Endometrial microvascular endothelial cells (primary cell): ENCODE measurements at regions not wholly inside any gene's neighbourhood (a gene's known extent, or its start where the extent isn't known, plus 50 kb on each side); places are given as distances from the start of the nearest gene placed in this dataset.

Source experiments
- in situ Hi-C: cut with HindIII; loops from 2 replicates; pipeline ENCODE4 v1.10.0; 2017; ENCODE audit warnings: low sequenced_read_pairs, low pct_unique_long_range_greater_than_20kb; ENCODE audit errors: inconsistent ontology term

DNA sequence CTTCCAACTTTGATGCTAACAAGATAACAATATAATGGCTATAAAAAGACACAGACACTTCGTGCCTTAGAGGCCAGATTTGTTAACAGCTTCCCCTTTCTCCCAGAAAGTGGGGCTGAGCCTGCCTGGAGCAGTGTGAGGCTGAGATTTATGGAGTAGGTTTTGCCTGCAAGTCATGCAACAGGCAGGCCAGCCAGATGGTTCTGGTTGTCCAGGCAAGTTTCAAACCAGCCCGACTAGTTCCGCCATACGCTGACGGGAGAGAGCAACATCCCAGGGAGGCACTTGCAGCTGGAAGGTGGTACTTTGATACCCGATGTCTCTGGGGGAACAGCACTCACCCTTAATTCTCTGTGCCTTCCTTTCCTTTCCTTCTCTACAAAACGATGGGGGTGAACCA is 81.3 kb upstream of the NAA20 start:
- in situ Hi-C loops = no loop called here

GRCh38 chr20:19936466-19937200 is 80.5 kb upstream of the NAA20 start:
- in situ Hi-C loops = no loop called here

DNA sequence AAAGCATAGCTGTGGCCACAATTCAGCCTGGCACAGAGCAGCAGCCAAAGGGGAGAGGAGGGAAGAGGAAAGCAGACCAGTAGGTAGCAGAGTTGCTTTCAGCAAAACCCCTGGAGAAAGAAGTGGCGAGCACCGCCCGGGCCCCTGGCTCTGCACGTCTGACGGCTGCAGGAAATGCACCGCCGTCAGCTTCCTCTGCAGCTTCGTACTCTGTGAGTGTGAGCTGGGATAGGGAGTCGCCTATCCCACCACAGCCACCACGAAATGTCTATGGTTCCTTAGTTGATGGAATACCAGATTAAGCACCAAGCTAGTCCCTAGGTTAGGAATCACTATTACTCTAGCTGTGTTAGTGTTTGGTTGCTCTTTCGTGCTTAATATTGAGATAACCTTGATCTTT is 79.9 kb upstream of the NAA20 start:
- in situ Hi-C loops = no loop called here

- in situ Hi-C loops = no loop called here
Observed at GRCh38 chr20:19937651-19938420, 79.3 kb upstream of the NAA20 start.

- in situ Hi-C loops = no loop called here
Observed at GRCh38 chr20:19938421-19939090, 78.6 kb upstream of the NAA20 start.

DNA sequence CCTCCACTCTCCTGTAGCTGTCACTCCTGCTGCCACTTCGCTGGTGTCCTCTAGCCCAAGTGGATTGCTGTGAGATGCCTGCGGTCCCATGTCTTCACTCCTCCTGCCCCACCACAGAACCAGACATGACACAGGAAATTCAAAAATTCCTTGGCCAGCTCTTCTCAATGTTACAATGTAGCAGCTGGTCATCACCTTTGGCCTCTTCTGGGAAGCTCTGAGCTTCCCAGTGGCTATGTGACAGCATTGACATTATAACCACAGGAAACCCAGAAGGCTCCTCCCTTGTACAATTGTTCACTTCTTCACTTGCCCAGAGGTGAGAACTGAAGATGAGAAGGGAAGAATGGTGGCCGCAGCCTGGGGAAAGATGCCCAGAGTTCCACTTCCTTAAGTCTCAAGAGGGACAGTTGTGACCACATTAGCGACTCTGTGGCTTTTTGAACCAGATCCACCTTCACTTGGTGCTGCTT is 76.1 kb upstream of the NAA20 start:
- in situ Hi-C loops = no loop called here

DNA sequence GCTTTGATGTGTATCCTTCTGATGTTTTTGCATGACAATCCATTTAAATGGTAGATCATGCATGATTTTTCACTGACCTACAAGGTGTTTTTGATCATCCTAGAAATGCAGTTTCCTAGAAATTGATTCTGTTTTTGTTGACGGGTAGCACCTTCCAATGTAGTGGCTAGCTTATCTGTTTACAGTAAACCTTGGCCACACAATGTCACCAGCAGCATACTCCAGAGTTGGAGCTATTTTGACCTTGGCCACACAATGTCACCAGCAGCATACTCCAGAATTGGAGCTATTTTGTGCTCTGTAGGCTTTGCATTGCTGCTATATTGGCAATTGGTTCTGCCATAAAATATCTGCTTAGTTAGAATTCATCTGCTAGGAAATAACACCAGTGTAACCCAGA is 74.6 kb upstream of the NAA20 start:
- in situ Hi-C loops = no loop called here

- in situ Hi-C loops = no loop called here
Observed at GRCh38 chr20:19943061-19943521, 74.1 kb upstream of the NAA20 start.

- in situ Hi-C loops = no loop called here
Observed at GRCh38 chr20:19944772-19945459, 72.2 kb upstream of the NAA20 start.

GRCh38 chr20:19945732-19946670 is 71.2 kb upstream of the NAA20 start:
- in situ Hi-C loops = no loop called here

- in situ Hi-C loops = no loop called here
Observed at GRCh38 chr20:19947611-19948264, 69.4 kb upstream of the NAA20 start.

- in situ Hi-C loops = no loop called here
Observed at GRCh38 chr20:19949195-19949867, 67.8 kb upstream of the NAA20 start.

- in situ Hi-C loops = no loop called here
Observed at GRCh38 chr20:19950042-19950441, 67.1 kb upstream of the NAA20 start.

DNA sequence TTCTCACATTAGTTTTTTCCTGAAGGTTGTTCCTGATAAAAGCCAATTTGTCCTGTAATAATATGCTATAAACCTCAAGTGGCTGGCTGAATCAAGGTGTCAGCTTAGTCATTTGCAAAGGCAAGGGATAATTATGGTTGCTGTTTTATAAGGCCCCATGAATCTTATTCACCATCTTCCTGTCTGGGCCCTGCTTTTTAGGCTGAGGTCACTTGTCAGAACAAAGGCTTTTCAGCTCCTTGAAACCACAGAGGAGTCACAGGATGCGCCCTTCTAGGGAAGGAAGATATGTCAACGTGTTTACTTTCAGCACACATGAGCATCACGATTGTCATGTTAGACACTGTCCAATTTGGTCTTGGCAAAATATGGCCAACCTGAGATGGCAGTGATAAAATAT is 64.8 kb upstream of the NAA20 start:
- in situ Hi-C loops = no loop called here

DNA sequence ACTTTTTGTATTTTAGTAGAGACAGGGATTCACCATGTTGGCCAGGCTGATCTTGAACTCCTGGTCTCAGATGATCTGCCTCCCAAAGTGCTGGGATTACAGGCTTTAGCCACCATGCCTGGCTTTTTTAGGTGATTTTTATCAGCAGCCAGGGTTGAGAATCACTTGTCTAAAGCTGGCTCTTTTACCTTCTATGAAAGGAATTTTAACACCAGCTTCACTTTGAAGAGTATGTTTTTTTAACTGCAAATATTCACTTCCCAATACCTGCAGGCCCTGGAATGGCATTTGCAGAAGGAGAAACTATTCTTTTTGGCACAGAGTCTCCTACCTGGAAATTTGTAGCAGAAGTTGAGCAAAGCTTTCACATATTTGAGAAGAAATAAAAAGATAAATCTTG is 63.6 kb upstream of the NAA20 start:
- in situ Hi-C loops = no loop called here

- in situ Hi-C loops = no loop called here
Observed at GRCh38 chr20:19956976-19957375, 60.2 kb upstream of the NAA20 start.

- in situ Hi-C loops = no loop called here
Observed at GRCh38 chr20:19958219-19958618, 58.9 kb upstream of the NAA20 start.
